HFF-Myc (cell line): ENCODE measurements at regions not wholly inside any gene's neighbourhood (a gene's known extent, or its start where the extent isn't known, plus 50 kb on each side); places are given as distances from the start of the nearest gene placed in this dataset.
A peak's percentile ranks its signal among the peaks of the same experiment; 100 is the strongest.
"Not testable (repeated sequence)": the region's sequence is repeated elsewhere in the genome, so short reads cannot be mapped to it uniquely, and the experiment has no call there.

Experiments
- DNase-seq: peaks from one replicate; pipeline ENCODE4 v3.0.0-alpha.2; 2011; ENCODE audit warnings: low read depth; ENCODE audit errors: extremely low read depth
- H3K4me3 ChIP-seq: replicated peaks from 2 replicates; pipeline ENCODE4 v1.5.1; 2011; ENCODE audit warnings: low read depth, mild to moderate bottlenecking, control low read depth, low read length
- TF ChIP-seq, protein P1 (sequence below): IDR thresholded peaks from 2 replicates; pipeline ENCODE4 v1.5.1; 2012; ENCODE audit warnings: mild to moderate bottlenecking, low read depth, low read length, control low read depth; ENCODE audit errors: missing control alignments

DNA sequence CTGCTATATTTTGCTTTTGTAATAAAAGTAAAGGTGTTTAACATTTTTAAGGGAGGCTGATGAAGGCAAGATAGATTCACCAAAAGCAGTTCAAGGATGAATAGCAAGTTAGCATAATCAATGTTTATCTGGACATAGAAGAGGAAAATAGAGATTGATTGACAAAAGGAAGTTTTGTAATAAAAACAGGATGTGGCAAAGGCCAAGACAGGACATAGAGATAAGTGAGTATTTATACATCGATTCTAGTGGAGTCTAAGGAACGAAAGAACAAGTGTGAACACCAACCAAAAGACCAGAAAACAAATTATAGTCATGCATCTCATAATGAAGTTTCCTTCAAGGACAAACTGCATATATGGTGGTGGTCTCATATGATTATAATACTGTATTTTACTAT lies 123.8 kb downstream of the CCDC71L start:
- TF ChIP-seq, protein P1, sequence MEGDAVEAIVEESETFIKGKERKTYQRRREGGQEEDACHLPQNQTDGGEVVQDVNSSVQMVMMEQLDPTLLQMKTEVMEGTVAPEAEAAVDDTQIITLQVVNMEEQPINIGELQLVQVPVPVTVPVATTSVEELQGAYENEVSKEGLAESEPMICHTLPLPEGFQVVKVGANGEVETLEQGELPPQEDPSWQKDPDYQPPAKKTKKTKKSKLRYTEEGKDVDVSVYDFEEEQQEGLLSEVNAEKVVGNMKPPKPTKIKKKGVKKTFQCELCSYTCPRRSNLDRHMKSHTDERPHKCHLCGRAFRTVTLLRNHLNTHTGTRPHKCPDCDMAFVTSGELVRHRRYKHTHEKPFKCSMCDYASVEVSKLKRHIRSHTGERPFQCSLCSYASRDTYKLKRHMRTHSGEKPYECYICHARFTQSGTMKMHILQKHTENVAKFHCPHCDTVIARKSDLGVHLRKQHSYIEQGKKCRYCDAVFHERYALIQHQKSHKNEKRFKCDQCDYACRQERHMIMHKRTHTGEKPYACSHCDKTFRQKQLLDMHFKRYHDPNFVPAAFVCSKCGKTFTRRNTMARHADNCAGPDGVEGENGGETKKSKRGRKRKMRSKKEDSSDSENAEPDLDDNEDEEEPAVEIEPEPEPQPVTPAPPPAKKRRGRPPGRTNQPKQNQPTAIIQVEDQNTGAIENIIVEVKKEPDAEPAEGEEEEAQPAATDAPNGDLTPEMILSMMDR: no peak
- H3K4me3 ChIP-seq: no peak overlapping the region
- DNase-seq: no peak

DNA sequence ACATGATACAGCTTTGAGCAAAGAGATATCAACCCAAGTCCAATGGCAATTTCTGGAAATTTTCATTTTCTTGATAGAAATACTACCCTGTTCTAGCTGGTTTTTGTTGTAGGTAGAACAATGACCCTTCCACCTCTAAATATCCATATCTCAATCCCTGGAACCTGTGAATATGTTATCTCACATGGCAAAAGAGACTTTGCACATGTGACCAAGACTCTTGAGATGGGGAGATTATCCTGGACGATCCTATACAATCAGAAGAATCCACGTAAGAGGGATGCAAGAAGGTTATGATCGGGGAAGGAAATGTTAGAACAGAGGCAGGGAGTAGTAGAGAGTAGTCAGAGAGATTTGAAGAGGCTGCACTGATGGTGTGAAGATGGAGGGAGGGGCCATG lies 124.9 kb downstream of the CCDC71L start:
- DNase-seq: no peak
- no peak overlapping the region for H3K4me3 ChIP-seq
- TF ChIP-seq, protein P1: no peak

DNA sequence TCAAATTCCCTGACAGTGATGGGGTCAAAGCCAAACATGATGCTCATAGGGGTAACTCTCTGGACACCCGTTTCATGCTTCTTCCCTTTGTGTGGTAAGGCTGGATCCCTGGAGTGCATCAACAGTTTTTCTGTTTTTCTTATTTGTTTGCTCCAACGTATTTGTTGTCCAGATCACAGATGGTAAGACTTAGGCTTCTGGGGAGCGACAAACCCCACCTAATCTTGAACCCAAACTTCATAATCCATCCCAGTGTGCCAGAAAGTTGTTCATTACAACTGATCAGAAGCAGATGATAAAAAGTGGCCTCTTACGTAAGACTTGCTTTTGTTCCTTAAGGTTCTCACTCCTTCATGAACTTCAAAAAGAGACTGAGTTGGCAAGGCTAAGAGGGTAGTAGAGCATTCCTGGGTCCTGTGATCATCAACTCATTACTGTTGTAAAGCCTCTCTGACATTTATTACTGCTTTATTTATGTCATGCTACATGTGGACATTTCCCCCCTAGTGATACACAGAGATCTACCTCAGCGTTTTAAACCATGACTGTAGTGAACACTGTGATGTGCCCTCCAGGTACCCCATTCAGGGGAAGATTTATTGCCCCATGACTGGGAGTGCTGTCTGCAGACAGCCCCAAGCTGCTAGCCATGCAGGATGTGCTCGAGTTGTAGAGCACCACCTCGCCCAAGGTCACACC lies 125.6 kb downstream of the CCDC71L start:
- TF ChIP-seq, protein P1: no peak
- peak; percentile 17 for DNase-seq
- no peak overlapping the region for H3K4me3 ChIP-seq

DNA sequence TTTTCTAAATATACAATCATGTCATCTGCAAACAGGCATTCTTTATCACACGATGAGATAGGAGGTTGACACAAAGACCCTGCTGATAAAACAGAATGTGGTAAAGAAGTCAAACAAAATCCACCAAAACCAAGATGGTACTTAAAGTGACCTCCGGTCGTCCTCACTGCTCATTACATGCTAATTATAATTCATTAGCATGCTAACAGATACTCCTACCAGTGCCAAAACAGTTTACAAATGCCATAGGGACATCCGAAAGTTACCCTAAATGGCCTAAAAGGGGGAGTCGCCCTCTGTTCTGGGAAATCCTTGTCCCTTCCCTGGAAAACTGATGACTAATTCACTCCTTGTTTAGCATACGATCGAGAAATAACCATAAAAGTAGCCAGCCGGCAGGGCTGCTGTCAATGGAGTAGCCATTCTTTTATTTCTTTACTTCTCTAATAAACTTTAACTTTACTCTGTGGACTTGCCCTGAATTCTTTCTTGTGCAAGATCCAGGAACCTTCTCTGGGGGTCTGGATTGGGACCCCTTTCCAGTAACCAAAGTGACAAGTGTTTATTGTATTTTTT lies 126.6 kb downstream of the CCDC71L start:
- H3K4me3 ChIP-seq: no peak overlapping the region
- no peak for DNase-seq
- TF ChIP-seq, protein P1: no peak

DNA sequence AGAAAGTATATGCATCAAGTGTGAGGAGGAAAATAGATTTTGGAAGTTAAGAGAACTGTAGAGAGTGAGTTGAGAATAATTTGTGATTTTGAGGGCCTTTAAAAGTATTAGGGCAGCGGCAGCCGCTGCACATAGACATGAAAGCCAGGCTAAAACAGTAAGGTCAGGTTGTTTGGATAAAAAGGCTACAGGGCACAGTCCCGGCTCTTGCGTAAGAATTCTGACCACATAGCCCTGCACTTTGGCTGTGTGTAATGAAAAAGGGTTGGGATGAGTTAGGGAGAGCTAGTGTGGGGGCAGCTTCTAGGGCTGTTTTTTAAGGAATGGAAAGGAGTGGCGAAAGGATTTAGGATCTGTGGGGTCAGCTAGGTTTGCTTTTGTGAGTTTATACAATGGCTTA lies 130.8 kb downstream of the CCDC71L start:
- H3K4me3 ChIP-seq, DNase-seq: not testable (repeated sequence)

DNA sequence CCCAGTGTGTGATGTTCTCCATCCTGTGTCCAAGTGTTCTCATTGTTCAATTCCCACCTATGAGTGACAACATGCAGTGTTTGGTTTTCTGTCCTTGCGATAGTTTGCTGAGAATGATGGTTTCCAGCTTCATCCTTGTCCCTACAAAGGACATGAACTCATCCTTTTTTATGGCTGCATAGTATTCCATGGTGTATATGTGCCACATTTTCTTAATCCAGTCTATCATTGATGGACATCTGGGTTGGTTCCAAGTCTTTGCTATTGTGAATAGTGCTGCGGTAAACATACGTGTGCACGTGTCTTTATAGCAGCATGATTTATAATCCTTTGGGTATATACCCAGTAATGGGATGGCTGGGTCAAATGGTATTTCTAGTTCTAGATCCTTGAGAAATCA lies 134.3 kb downstream of the CCDC71L start:
- DNase-seq: not testable (repeated sequence)

DNA sequence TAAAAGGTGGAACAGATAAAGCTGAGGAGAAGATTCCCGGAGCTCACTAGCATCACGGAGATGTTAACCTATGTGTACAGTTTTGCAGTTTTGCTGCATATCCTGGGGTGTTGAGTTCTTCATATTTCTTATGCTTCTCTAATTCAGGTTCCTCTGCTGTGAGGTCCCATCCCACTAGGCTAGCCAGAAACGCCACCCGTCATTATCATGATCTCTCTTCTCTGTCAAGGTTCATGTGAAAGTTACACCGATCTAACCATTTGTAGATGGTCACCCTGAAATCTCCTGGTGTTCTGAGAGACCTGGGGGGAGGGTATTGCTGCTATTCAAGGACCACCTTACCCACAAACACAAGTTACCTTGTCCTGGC lies 136.3 kb downstream of the CCDC71L start:
- TF ChIP-seq, protein P1: no peak
- no peak for DNase-seq
- H3K4me3 ChIP-seq: no peak overlapping the region

More for the DNA sequence above, 134.3 kb downstream of the CCDC71L start:
- H3K4me3 ChIP-seq: not testable (repeated sequence)

DNA sequence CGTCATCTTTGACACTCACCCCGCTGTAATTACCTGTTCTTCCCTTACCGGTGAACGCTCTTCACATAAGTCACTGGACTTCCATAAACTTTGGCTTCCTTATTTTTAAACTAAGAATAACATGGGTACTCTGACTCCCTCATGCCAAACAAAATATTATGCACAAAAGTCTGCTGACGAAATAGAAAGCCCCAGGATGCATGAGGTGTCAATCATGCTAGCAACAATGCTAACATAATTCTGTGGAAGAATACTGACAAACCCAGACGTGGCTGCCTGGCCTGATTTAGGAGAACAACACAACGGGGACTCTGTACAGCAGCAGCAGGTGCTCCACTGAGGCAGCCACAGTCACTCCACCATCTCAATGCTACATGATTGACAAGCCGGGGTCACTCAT lies 137.5 kb downstream of the CCDC71L start:
- TF ChIP-seq, protein P1: no peak
- no peak for DNase-seq
- H3K4me3 ChIP-seq: no peak overlapping the region
